ENCODE measurements at regions not wholly inside any gene's neighbourhood (a gene's known extent, or its start where the extent isn't known, plus 50 kb on each side); places are given as distances from the start of the nearest gene placed in this dataset.
A peak's percentile ranks its signal among the peaks of the same experiment; 100 is the strongest.

- no peaks in the 10 kb centered on the region for H3K4me1 ChIP-seq
- 85 to 95% methylated on average over 3 of the region's 3 CpGs for WGBS, 2 donors
- no peaks in the 10 kb centered on the region for H3K27me3 ChIP-seq
- TF ChIP-seq EP300 (IDR thresholded peaks at IDR 0.05) (no peak), CTCF (IDR thresholded peaks at IDR 0.05) (no peak), POLR2A (IDR thresholded peaks at IDR 0.05) (no peak), POLR2AphosphoS5 (IDR thresholded peaks at IDR 0.05) (no peak)
- no peaks in the 10 kb centered on the region for H3K9me3 ChIP-seq
- no peak for ATAC-seq (ENCODE audit: low FRiP score in 2 of 2)
- no peak overlapping the region for H3K4me3 ChIP-seq
- no peak for DNase-seq
- H3K36me3 ChIP-seq = no peaks in the 10 kb centered on the region
- H3K27ac ChIP-seq = no peak overlapping the region
These were observed 526.6 kb upstream of the KLHL1 start for GRCh38 chr13:70634893-70635292.

DNA sequence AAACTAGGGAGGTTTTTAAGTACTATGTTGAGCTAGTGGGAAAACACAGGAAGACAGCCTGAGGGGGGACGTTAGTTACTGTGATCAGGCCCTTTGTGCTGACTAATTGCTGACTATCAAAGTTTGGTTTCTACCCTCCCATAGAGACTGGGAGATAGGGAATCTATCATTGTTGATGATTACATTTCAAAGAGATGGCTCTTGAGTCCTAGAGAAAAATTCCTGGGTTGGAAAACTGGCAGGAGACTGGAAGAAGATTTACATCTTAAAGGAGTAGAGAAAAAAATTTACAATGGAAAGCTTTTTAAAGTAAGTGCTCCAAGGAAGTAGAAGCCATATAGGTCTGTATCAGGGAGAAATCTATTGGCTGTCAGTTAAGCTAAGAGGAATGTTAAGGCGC, 522.0 kb upstream of the KLHL1 start:
- DNase-seq (no peak), ATAC-seq (ENCODE audit: low FRiP score in 2 of 2) (no peak)
- H3K4me1 ChIP-seq = no peaks in the 10 kb centered on the region
- TF ChIP-seq POLR2AphosphoS5 (IDR thresholded peaks at IDR 0.05) (no peak), CTCF (IDR thresholded peaks at IDR 0.05) (no peak), POLR2A (IDR thresholded peaks at IDR 0.05) (no peak), EP300 (IDR thresholded peaks at IDR 0.05) (no peak)
- no peak overlapping the region for H3K4me3 ChIP-seq
- H3K27me3 ChIP-seq = no peaks in the 10 kb centered on the region
- H3K27ac ChIP-seq = no peak overlapping the region
- WGBS, 2 donors = 71 to 73% methylated on average over 2 of the region's 2 CpGs
- no peaks in the 10 kb centered on the region for H3K9me3 ChIP-seq
- no peaks in the 10 kb centered on the region for H3K36me3 ChIP-seq

GRCh38 chr13:70623239-70623638, 515.0 kb upstream of the KLHL1 start:
- no peak for ATAC-seq (ENCODE audit: low FRiP score in 2 of 2)
- H3K9me3 ChIP-seq = no peaks in the 10 kb centered on the region
- H3K4me1 ChIP-seq = peaks cover 0 to 4% (median 0%) of the 10 kb centered on the region in 4 donors
- no peak overlapping the region for H3K27ac ChIP-seq
- H3K4me3 ChIP-seq = no peak overlapping the region
- H3K27me3 ChIP-seq = no peaks in the 10 kb centered on the region
- DNase-seq = no peak
- TF ChIP-seq CTCF (IDR thresholded peaks at IDR 0.05) = peak in 4 of 6 experiments; percentile 8 to 18 (median 16)
- TF ChIP-seq EP300 (IDR thresholded peaks at IDR 0.05) = no peak
- H3K36me3 ChIP-seq = no peaks in the 10 kb centered on the region

DNA sequence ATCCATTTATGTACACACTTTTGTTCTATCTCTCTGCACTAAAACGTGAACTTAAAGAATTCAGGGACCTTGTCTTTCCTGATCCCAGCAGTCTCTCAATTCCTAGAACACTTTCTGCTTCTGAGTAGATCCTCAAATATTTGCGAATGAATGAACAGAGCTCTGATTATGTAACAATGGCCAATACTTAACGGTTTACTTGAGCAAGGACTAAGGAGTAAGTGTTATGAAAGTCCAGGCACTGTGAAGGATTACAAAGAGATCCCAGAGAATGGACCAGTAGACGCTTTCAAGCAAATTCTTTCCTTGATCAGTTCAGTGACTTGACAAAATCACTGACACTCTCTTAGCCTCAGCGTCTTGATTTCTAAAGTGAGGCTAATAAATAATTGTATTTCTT, 514.5 kb upstream of the KLHL1 start:
- ATAC-seq (ENCODE audit: low FRiP score in 2 of 2) = peak in 1 of 2 donors; percentile 31
- TF ChIP-seq CTCF (IDR thresholded peaks at IDR 0.05) = no peak
- no peak for TF ChIP-seq EP300 (IDR thresholded peaks at IDR 0.05)
- no peak for TF ChIP-seq POLR2AphosphoS5 (IDR thresholded peaks at IDR 0.05)
- TF ChIP-seq POLR2A (IDR thresholded peaks at IDR 0.05) = no peak
- Histone ChIP-seq H3K27me3 (no peaks in the 10 kb centered on the region), H3K4me3 (no peak overlapping the region), H3K36me3 (no peaks in the 10 kb centered on the region), H3K9me3 (no peaks in the 10 kb centered on the region), H3K27ac (no peak overlapping the region), H3K4me1 (peaks cover 0 to 4% (median 0%) of the 10 kb centered on the region in 4 donors)
- WGBS, 2 donors = 19 to 30% methylated on average over 5 of the region's 5 CpGs
- DNase-seq = no peak

- Histone ChIP-seq H3K9me3 (no peaks in the 10 kb centered on the region), H3K4me1 (peaks cover 0 to 4% (median 0%) of the 10 kb centered on the region in 4 donors), H3K36me3 (no peaks in the 10 kb centered on the region), H3K27ac (no peak overlapping the region), H3K27me3 (no peaks in the 10 kb centered on the region), H3K4me3 (no peak overlapping the region)
- ATAC-seq (ENCODE audit: low FRiP score in 2 of 2) (no peak), DNase-seq (no peak)
- TF ChIP-seq POLR2AphosphoS5 (IDR thresholded peaks at IDR 0.05) (no peak), CTCF (IDR thresholded peaks at IDR 0.05) (no peak), POLR2A (IDR thresholded peaks at IDR 0.05) (no peak), EP300 (IDR thresholded peaks at IDR 0.05) (no peak)
- WGBS, 2 donors = 73 to 83% methylated on average over 2 of the region's 2 CpGs
These were observed 511.7 kb upstream of the KLHL1 start for GRCh38 chr13:70619936-70620335.
